Ovary (tissue), 3 donors: ENCODE measurements at regions not wholly inside any gene's neighbourhood (a gene's known extent, or its start where the extent isn't known, plus 50 kb on each side); places are given as distances from the start of the nearest gene placed in this dataset.

Source experiments
- CTCF ChIP-seq, 3 donors: fragments of 450-650 bp in 2 of 3; fragments of 200-600 bp in 1 of 3; IDR thresholded peaks; one replicate each; pipeline versions ENCODE4 v1.5.1 to v1.8.0; 2016 to 2022; ENCODE audit warnings: antibody characterized with exemption in 3 of 3, mild to moderate bottlenecking in 1 of 3
- EP300 ChIP-seq: sonication (generic); formaldehyde crosslinking; IDR thresholded peaks from one replicate; pipeline ENCODE4 v1.6.1; 2017; ENCODE audit warnings: antibody characterized with exemption
- POLR2A ChIP-seq: fragments of 450-650 bp; IDR thresholded peaks from one replicate; pipeline ENCODE4 v1.6.1; 2017; ENCODE audit warnings: antibody characterized with exemption, mild to moderate bottlenecking, moderate library complexity
- donor health status: DM: no; HTN: no; CAD: no.

GRCh38 chr9:101907466-101907865 lies 169.0 kb upstream of the GRIN3A start:
- no peak for TF ChIP-seq CTCF (IDR thresholded peaks at IDR 0.05)
- TF ChIP-seq POLR2A = no peak
- TF ChIP-seq EP300 = no peak
